ENCODE measurements at regions not wholly inside any gene's neighbourhood (a gene's known extent, or its start where the extent isn't known, plus 50 kb on each side); places are given as distances from the start of the nearest gene placed in this dataset.

DNA sequence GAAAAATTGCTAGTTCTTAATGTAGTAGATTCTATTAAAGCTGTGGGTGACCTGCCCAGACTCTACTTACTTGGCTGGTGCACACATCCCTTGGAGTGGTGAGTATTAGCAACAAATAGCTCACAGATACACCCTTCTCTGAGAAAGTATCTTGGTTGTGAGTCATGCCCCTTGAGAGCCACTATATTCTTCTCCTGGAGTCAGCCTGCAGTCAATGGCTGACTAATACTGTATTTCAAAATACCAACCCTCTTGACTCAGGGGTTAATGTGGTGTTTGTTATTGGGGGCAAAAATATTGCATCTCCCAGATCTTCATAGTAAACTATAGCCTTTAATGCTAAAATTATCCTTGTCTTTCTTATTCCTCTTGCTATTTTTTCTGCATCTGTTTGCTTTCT, 354.9 kb downstream of the BMPER start:
- TF ChIP-seq, protein P1, sequence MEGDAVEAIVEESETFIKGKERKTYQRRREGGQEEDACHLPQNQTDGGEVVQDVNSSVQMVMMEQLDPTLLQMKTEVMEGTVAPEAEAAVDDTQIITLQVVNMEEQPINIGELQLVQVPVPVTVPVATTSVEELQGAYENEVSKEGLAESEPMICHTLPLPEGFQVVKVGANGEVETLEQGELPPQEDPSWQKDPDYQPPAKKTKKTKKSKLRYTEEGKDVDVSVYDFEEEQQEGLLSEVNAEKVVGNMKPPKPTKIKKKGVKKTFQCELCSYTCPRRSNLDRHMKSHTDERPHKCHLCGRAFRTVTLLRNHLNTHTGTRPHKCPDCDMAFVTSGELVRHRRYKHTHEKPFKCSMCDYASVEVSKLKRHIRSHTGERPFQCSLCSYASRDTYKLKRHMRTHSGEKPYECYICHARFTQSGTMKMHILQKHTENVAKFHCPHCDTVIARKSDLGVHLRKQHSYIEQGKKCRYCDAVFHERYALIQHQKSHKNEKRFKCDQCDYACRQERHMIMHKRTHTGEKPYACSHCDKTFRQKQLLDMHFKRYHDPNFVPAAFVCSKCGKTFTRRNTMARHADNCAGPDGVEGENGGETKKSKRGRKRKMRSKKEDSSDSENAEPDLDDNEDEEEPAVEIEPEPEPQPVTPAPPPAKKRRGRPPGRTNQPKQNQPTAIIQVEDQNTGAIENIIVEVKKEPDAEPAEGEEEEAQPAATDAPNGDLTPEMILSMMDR (IDR thresholded peaks at IDR 0.05): no peak
- intact Hi-C loops (cut with micrococcal nuclease): no loop called here
- Mint-ChIP-seq H3K27me3 (ENCODE audit: low read depth in 3 of 3) (no peaks in the 10 kb centered on the region), H3K9me3 (peaks cover 8 to 18% (median 16%) of the 10 kb centered on the region in 7 donors), H3K4me1 (no peaks in the 10 kb centered on the region), H3K27ac (no peak overlapping the region), H3K36me3 (no peaks in the 10 kb centered on the region), H3K4me3 (no peak overlapping the region)
- H3K9me3 ChIP-seq (replicated peaks in 1 of 2; ENCODE audit: control insufficient read depth in 1 of 2, insufficient read depth in 1 of 2, low read length in 2 of 2): peaks cover 15 to 31% of the 10 kb centered on the region in 2 donors
- no peaks in the 10 kb centered on the region for H3K36me3 ChIP-seq (replicated peaks in 1 of 2; ENCODE audit: control insufficient read depth in 1 of 2, insufficient read depth in 2 of 2, low read length in 2 of 2)
- H2AFZ ChIP-seq (ENCODE audit: insufficient read depth, low read depth, low read length, poor library complexity, severe bottlenecking): no peak overlapping the region
- no peaks in the 10 kb centered on the region for H4K20me1 ChIP-seq (ENCODE audit: insufficient read depth, low read length)
- no peaks in the 10 kb centered on the region for H3K79me2 ChIP-seq (ENCODE audit: insufficient read depth, low read length)
- no peaks in the 10 kb centered on the region for H3K27me3 ChIP-seq (ENCODE audit: control insufficient read depth in 2 of 2, insufficient read depth in 2 of 2, low read length in 2 of 2)
- H3K4me1 ChIP-seq (ENCODE audit: control insufficient read depth in 1 of 2, insufficient read depth in 2 of 2, low read length in 2 of 2): no peaks in the 10 kb centered on the region
- H3K4me3 ChIP-seq (replicated peaks in 1 of 3; ENCODE audit: low read depth in 2 of 3, low read length in 3 of 3): no peak overlapping the region
- no peak overlapping the region for H3K4me2 ChIP-seq (replicated peaks; ENCODE audit: extremely low read depth, low read length, poor library complexity, severe bottlenecking)
- DNase-seq: no peak
- no peak overlapping the region for H3K9ac ChIP-seq (ENCODE audit: insufficient read depth, low read length, poor library complexity, severe bottlenecking)
- H3K27ac ChIP-seq (ENCODE audit: low read depth in 1 of 2, low read length in 2 of 2): no peak overlapping the region

DNA sequence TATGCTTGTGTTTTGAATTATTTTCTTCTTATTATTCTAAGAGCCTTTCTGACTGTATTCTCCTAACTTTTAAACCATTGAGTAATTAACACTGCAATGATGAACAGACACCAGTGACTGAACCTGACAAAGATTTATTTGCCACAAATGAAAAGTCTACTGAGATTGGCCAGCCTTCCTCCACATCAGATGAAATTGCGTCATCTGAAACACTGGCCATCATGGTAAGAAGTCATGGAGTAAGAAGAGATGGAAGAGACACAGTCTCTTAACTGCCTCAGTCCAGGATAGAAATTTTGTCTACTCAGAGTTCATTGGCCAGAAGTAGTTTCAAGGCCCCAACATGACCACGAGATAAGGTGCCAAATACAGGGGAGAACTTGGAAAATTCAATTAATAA, 357.8 kb downstream of the BMPER start:
- DNase-seq: no peak
- Histone ChIP-seq H3K27me3 (ENCODE audit: control insufficient read depth in 2 of 2, insufficient read depth in 2 of 2, low read length in 2 of 2) (no peaks in the 10 kb centered on the region), H2AFZ (ENCODE audit: insufficient read depth, low read depth, low read length, poor library complexity, severe bottlenecking) (no peak overlapping the region), H3K36me3 (replicated peaks in 1 of 2; ENCODE audit: control insufficient read depth in 1 of 2, insufficient read depth in 2 of 2, low read length in 2 of 2) (no peaks in the 10 kb centered on the region), H3K9ac (ENCODE audit: insufficient read depth, low read length, poor library complexity, severe bottlenecking) (no peak overlapping the region), H3K9me3 (replicated peaks in 1 of 2; ENCODE audit: control insufficient read depth in 1 of 2, insufficient read depth in 1 of 2, low read length in 2 of 2) (peaks cover 15 to 31% of the 10 kb centered on the region in 2 donors), H3K4me2 (replicated peaks; ENCODE audit: extremely low read depth, low read length, poor library complexity, severe bottlenecking) (no peak overlapping the region), H3K27ac (ENCODE audit: low read depth in 1 of 2, low read length in 2 of 2) (no peak overlapping the region), H3K4me3 (replicated peaks in 1 of 3; ENCODE audit: low read depth in 2 of 3, low read length in 3 of 3) (no peak overlapping the region), H3K79me2 (ENCODE audit: insufficient read depth, low read length) (no peaks in the 10 kb centered on the region), H3K4me1 (ENCODE audit: control insufficient read depth in 1 of 2, insufficient read depth in 2 of 2, low read length in 2 of 2) (no peaks in the 10 kb centered on the region), H4K20me1 (ENCODE audit: insufficient read depth, low read length) (no peaks in the 10 kb centered on the region)
- no CpG with 5 or more reads among the region's 2 CpGs for WGBS (ENCODE audit: insufficient coverage)
- Mint-ChIP-seq H3K27ac (no peak overlapping the region), H3K27me3 (ENCODE audit: low read depth in 3 of 3) (no peaks in the 10 kb centered on the region), H3K9me3 (peaks cover 10 to 16% (median 14%) of the 10 kb centered on the region in 7 donors), H3K36me3 (no peaks in the 10 kb centered on the region), H3K4me1 (no peaks in the 10 kb centered on the region), H3K4me3 (no peak overlapping the region)
- intact Hi-C loops (cut with micrococcal nuclease): no loop called here
- TF ChIP-seq, protein P1 (IDR thresholded peaks at IDR 0.05): no peak
